ENCODE measurements at regions not wholly inside any gene's neighbourhood (a gene's known extent, or its start where the extent isn't known, plus 50 kb on each side); places are given as distances from the start of the nearest gene placed in this dataset.
A peak's percentile ranks its signal among the peaks of the same experiment; 100 is the strongest.

DNA sequence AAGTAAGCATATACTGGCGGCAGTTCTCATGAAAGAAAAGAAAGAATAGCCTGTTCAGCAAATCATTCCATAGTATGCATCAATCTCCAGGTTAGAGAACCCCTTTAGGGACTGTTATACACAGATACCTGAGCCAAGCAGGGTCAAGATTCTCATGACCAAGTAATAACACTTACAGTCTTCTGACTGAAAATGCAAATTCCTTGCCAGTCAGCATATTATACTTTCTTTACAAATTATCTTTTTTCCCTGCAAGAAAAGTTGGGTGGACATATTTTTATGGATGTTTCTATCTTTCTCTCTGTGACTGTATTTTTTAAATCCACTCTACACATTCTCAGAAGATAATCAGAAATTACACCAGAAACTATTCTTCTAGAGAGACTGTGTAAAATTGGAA is 120.4 kb upstream of the COL5A2 start:
- Histone ChIP-seq H3K36me3 (ENCODE audit: control insufficient read depth in 2 of 2, insufficient read depth in 2 of 2, low read length in 1 of 2) (no peaks in the 10 kb centered on the region), H3K4me1 (ENCODE audit: control insufficient read depth in 2 of 2, insufficient read depth in 2 of 2, low read length in 2 of 2) (peaks cover 23 to 34% of the 10 kb centered on the region in 2 donors), H3K27me3 (ENCODE audit: control insufficient read depth in 2 of 2, insufficient read depth in 1 of 2, low read length in 1 of 2) (no peaks in the 10 kb centered on the region), H3K9me3 (ENCODE audit: control insufficient read depth in 2 of 2, insufficient read depth in 1 of 2, low read length in 1 of 2) (no peaks in the 10 kb centered on the region), H3K27ac (ENCODE audit: low read depth in 1 of 2, low read length in 1 of 2) (no peak overlapping the region), H3K4me3 (ENCODE audit: low read length in 2 of 2) (no peak overlapping the region)
- DNase-seq (ENCODE audit: low read depth in 6 of 9, low spot score in 9 of 9), result no peak
- 98% methylated on average over 1 of the region's 1 CpG for WGBS

GRCh38 chr2:189300916-189301315 is 121.4 kb upstream of the COL5A2 start:
- Histone ChIP-seq H3K27me3 (ENCODE audit: control insufficient read depth in 2 of 2, insufficient read depth in 1 of 2, low read length in 1 of 2) (no peaks in the 10 kb centered on the region), H3K9me3 (ENCODE audit: control insufficient read depth in 2 of 2, insufficient read depth in 1 of 2, low read length in 1 of 2) (no peaks in the 10 kb centered on the region), H3K4me3 (ENCODE audit: low read length in 2 of 2) (no peak overlapping the region), H3K4me1 (ENCODE audit: control insufficient read depth in 2 of 2, insufficient read depth in 2 of 2, low read length in 2 of 2) (peaks cover 23 to 36% of the 10 kb centered on the region in 2 donors), H3K36me3 (ENCODE audit: control insufficient read depth in 2 of 2, insufficient read depth in 2 of 2, low read length in 1 of 2) (no peaks in the 10 kb centered on the region), H3K27ac (ENCODE audit: low read depth in 1 of 2, low read length in 1 of 2) (peak overlapping the region; percentile 77 to 81)
- DNase-seq (ENCODE audit: low read depth in 6 of 9, low spot score in 9 of 9), result peak in 7 of 9 donors; percentile 47 to 89 (median 66)

DNA sequence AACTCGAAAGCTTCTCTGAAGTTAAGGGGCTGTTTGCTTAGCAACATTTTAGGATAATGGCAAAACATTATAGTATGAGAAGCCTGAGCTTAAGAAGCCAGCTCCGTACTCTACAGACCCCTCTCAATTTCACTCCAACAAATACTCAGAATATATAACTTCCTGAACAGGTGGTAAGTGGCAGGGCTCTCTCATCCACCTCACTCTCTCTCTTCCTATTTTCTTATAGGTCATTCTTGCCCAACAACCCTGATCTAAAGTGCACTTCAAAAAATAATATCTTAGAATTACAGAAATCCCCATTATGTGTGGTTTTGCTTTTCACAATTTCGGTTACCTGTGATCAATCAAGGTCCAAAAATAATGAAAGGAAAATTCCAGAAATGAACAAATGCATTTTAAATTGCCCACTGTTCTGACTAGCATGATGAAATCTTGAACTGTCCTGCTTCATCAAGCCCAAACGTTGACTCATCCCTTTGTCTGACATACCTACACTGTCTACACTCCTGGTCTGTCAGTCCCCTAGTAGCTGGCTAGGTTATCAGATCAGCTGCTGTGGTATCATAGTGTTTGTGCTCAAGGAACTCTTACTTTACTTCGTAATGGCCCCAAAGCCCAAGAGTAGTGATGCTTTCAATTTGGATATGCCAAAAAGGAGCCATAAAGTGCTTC is 122.8 kb upstream of the COL5A2 start:
- H3K9me3 ChIP-seq (ENCODE audit: control insufficient read depth in 2 of 2, insufficient read depth in 1 of 2, low read length in 1 of 2), result no peaks in the 10 kb centered on the region
- no peak for DNase-seq (ENCODE audit: low read depth in 6 of 9, low spot score in 9 of 9)
- H3K4me1 ChIP-seq (ENCODE audit: control insufficient read depth in 2 of 2, insufficient read depth in 2 of 2, low read length in 2 of 2), result peaks cover 23 to 36% of the 10 kb centered on the region in 2 donors
- no peak overlapping the region for H3K4me3 ChIP-seq (ENCODE audit: low read length in 2 of 2)
- WGBS, result 79% methylated on average over 5 of the region's 5 CpGs
- no peaks in the 10 kb centered on the region for H3K27me3 ChIP-seq (ENCODE audit: control insufficient read depth in 2 of 2, insufficient read depth in 1 of 2, low read length in 1 of 2)
- H3K36me3 ChIP-seq (ENCODE audit: control insufficient read depth in 2 of 2, insufficient read depth in 2 of 2, low read length in 1 of 2), result no peaks in the 10 kb centered on the region
- no peak overlapping the region for H3K27ac ChIP-seq (ENCODE audit: low read depth in 1 of 2, low read length in 1 of 2)

DNA sequence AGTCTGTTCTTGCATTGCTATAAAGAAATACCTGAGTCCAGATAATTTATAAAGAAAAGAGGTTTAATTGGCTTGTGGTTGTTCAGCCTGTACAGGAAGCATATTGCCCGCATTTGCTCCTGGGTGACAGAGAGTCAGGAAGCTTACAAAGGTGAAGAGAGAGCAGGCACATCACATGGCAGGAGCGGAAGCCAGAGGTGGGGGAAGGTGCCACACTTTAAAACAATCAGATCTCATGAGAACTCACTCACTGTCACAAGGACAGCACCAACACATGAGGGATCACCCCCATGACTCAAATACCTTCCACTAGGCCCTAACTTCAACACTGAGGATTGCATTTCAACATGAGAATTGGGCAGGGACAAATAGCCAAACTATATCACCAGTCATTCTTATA is 124.8 kb upstream of the COL5A2 start:
- Histone ChIP-seq H3K36me3 (ENCODE audit: control insufficient read depth in 2 of 2, insufficient read depth in 2 of 2, low read length in 1 of 2) (no peaks in the 10 kb centered on the region), H3K27ac (ENCODE audit: low read depth in 1 of 2, low read length in 1 of 2) (peak overlapping the region; percentile 54 to 82), H3K27me3 (ENCODE audit: control insufficient read depth in 2 of 2, insufficient read depth in 1 of 2, low read length in 1 of 2) (no peaks in the 10 kb centered on the region), H3K9me3 (ENCODE audit: control insufficient read depth in 2 of 2, insufficient read depth in 1 of 2, low read length in 1 of 2) (no peaks in the 10 kb centered on the region), H3K4me1 (ENCODE audit: control insufficient read depth in 2 of 2, insufficient read depth in 2 of 2, low read length in 2 of 2) (peaks cover 19 to 29% of the 10 kb centered on the region in 2 donors), H3K4me3 (ENCODE audit: low read length in 2 of 2) (no peak overlapping the region)
- 14% methylated on average over 2 of the region's 2 CpGs for WGBS
- DNase-seq (ENCODE audit: low read depth in 6 of 9, low spot score in 9 of 9), result peak in 6 of 9 donors; percentile 66 to 89 (median 74)

DNA sequence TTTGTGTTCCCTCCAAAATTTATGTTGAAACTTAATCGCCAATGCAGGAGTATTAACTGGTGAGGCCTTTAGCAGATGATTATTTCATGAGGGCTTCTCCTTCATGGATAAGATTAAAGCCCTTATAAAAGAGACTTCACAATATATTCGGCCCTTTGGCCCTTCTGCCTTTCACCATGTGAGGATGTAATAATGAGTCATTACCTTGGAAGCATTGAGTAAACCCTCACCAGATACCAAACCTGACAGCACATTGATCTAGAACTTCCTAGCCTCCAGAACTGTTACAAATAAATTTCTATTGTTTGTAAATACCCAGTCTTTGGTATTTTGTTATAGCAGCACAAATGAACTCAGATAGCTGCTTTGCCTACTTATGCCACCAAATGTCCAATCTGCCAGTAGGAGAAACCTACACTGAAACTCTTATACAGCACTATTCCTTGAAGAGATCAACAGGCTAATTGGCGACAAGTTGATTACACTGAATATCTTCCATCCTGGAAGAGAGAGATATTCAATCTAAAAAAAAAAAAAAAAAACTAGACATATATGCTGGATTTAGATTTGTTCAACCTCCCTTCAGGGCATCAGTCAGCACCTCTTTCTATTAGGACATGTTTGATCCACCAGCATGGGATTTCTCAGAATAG is 125.9 kb upstream of the COL5A2 start:
- WGBS, result 96% methylated on average over 3 of the region's 3 CpGs
- no peak for DNase-seq (ENCODE audit: low read depth in 6 of 9, low spot score in 9 of 9)
- H3K36me3 ChIP-seq (ENCODE audit: control insufficient read depth in 2 of 2, insufficient read depth in 2 of 2, low read length in 1 of 2), result no peaks in the 10 kb centered on the region
- no peak overlapping the region for H3K4me3 ChIP-seq (ENCODE audit: low read length in 2 of 2)
- no peaks in the 10 kb centered on the region for H3K9me3 ChIP-seq (ENCODE audit: control insufficient read depth in 2 of 2, insufficient read depth in 1 of 2, low read length in 1 of 2)
- H3K27ac ChIP-seq (ENCODE audit: low read depth in 1 of 2, low read length in 1 of 2), result no peak overlapping the region
- peaks cover 17 to 28% of the 10 kb centered on the region in 2 donors for H3K4me1 ChIP-seq (ENCODE audit: control insufficient read depth in 2 of 2, insufficient read depth in 2 of 2, low read length in 2 of 2)
- H3K27me3 ChIP-seq (ENCODE audit: control insufficient read depth in 2 of 2, insufficient read depth in 1 of 2, low read length in 1 of 2), result no peaks in the 10 kb centered on the region

GRCh38 chr2:189306525-189306924 is 127.0 kb upstream of the COL5A2 start:
- H3K27me3 ChIP-seq (ENCODE audit: control insufficient read depth in 2 of 2, insufficient read depth in 1 of 2, low read length in 1 of 2), result no peaks in the 10 kb centered on the region
- peaks cover 11 to 22% of the 10 kb centered on the region in 2 donors for H3K4me1 ChIP-seq (ENCODE audit: control insufficient read depth in 2 of 2, insufficient read depth in 2 of 2, low read length in 2 of 2)
- H3K9me3 ChIP-seq (ENCODE audit: control insufficient read depth in 2 of 2, insufficient read depth in 1 of 2, low read length in 1 of 2), result no peaks in the 10 kb centered on the region
- no peak for DNase-seq (ENCODE audit: low read depth in 6 of 9, low spot score in 9 of 9)
- H3K27ac ChIP-seq (ENCODE audit: low read depth in 1 of 2, low read length in 1 of 2), result no peak overlapping the region
- no peaks in the 10 kb centered on the region for H3K36me3 ChIP-seq (ENCODE audit: control insufficient read depth in 2 of 2, insufficient read depth in 2 of 2, low read length in 1 of 2)
- H3K4me3 ChIP-seq (ENCODE audit: low read length in 2 of 2), result no peak overlapping the region
- 94% methylated on average over 2 of the region's 2 CpGs for WGBS

- WGBS, result 98% methylated on average over 3 of the region's 3 CpGs
- DNase-seq (ENCODE audit: low read depth in 6 of 9, low spot score in 9 of 9), result no peak
- Histone ChIP-seq H3K27me3 (ENCODE audit: control insufficient read depth in 2 of 2, insufficient read depth in 1 of 2, low read length in 1 of 2) (no peaks in the 10 kb centered on the region), H3K9me3 (ENCODE audit: control insufficient read depth in 2 of 2, insufficient read depth in 1 of 2, low read length in 1 of 2) (no peaks in the 10 kb centered on the region), H3K4me3 (ENCODE audit: low read length in 2 of 2) (no peak overlapping the region), H3K4me1 (ENCODE audit: control insufficient read depth in 2 of 2, insufficient read depth in 2 of 2, low read length in 2 of 2) (peaks cover 10 to 30% of the 10 kb centered on the region in 2 donors), H3K27ac (ENCODE audit: low read depth in 1 of 2, low read length in 1 of 2) (no peak overlapping the region), H3K36me3 (ENCODE audit: control insufficient read depth in 2 of 2, insufficient read depth in 2 of 2, low read length in 1 of 2) (no peaks in the 10 kb centered on the region)
Measured at GRCh38 chr2:189308056-189308790, 128.7 kb upstream of the COL5A2 start.

GRCh38 chr2:189309331-189309730 is 129.8 kb upstream of the COL5A2 start:
- no peak overlapping the region for H3K27ac ChIP-seq (ENCODE audit: low read depth in 1 of 2, low read length in 1 of 2)
- WGBS, result 96% methylated on average over 4 of the region's 4 CpGs
- H3K4me3 ChIP-seq (ENCODE audit: low read length in 2 of 2), result no peak overlapping the region
- peaks cover 4 to 23% of the 10 kb centered on the region in 2 donors for H3K4me1 ChIP-seq (ENCODE audit: control insufficient read depth in 2 of 2, insufficient read depth in 2 of 2, low read length in 2 of 2)
- H3K36me3 ChIP-seq (ENCODE audit: control insufficient read depth in 2 of 2, insufficient read depth in 2 of 2, low read length in 1 of 2), result no peaks in the 10 kb centered on the region
- no peak for DNase-seq (ENCODE audit: low read depth in 6 of 9, low spot score in 9 of 9)
- no peaks in the 10 kb centered on the region for H3K27me3 ChIP-seq (ENCODE audit: control insufficient read depth in 2 of 2, insufficient read depth in 1 of 2, low read length in 1 of 2)
- no peaks in the 10 kb centered on the region for H3K9me3 ChIP-seq (ENCODE audit: control insufficient read depth in 2 of 2, insufficient read depth in 1 of 2, low read length in 1 of 2)

GRCh38 chr2:189312211-189312610 is 129.1 kb upstream of the WDR75 start:
- no peaks in the 10 kb centered on the region for H3K9me3 ChIP-seq (ENCODE audit: control insufficient read depth in 2 of 2, insufficient read depth in 1 of 2, low read length in 1 of 2)
- H3K27ac ChIP-seq (ENCODE audit: low read depth in 1 of 2, low read length in 1 of 2), result peak overlapping the region in 1 of 2 donors; percentile 60
- H3K4me1 ChIP-seq (ENCODE audit: control insufficient read depth in 2 of 2, insufficient read depth in 2 of 2, low read length in 2 of 2), result peaks cover 2 to 17% of the 10 kb centered on the region in 2 donors
- H3K4me3 ChIP-seq (ENCODE audit: low read length in 2 of 2), result no peak overlapping the region
- no peak for DNase-seq (ENCODE audit: low read depth in 6 of 9, low spot score in 9 of 9)
- H3K27me3 ChIP-seq (ENCODE audit: control insufficient read depth in 2 of 2, insufficient read depth in 1 of 2, low read length in 1 of 2), result no peaks in the 10 kb centered on the region
- H3K36me3 ChIP-seq (ENCODE audit: control insufficient read depth in 2 of 2, insufficient read depth in 2 of 2, low read length in 1 of 2), result no peaks in the 10 kb centered on the region
- 98% methylated on average over 13 of the region's 13 CpGs for WGBS

Measured in thymus (tissue), 11 donors.